Activated T-helper 17 cell treated with anti-CD3 and anti-CD28 coated beads, Interleukin-2, amount 50 U/mL, for 72 hours (primary cell): ENCODE measurements at regions not wholly inside any gene's neighbourhood (a gene's known extent, or its start where the extent isn't known, plus 50 kb on each side); places are given as distances from the start of the nearest gene placed in this dataset.

Source experiments
- ATAC-seq: fragments of 150-1000 bp; cut with Tn5 transposase; replicated peaks from 2 replicates; pipeline ENCODE4 v1.10.0; 2021; ENCODE audit warnings: mild to moderate bottlenecking, moderate library complexity
- H3K27ac Mint-ChIP-seq: one replicate; pipeline ENCODE4 v1.8.0; 2022; ENCODE audit warnings: mixed read lengths
- H3K27me3 Mint-ChIP-seq: one replicate; pipeline ENCODE4 v1.8.0; 2022; ENCODE audit warnings: mixed read lengths
- H3K36me3 Mint-ChIP-seq: one replicate; pipeline ENCODE4 v1.8.0; 2022; ENCODE audit warnings: low read depth, mild to moderate bottlenecking, mixed read lengths
- H3K4me1 Mint-ChIP-seq: one replicate; pipeline ENCODE4 v1.8.0; 2022; ENCODE audit warnings: mixed read lengths
- H3K4me3 Mint-ChIP-seq: one replicate; pipeline ENCODE4 v1.8.0; 2022; ENCODE audit warnings: mild to moderate bottlenecking, mixed read lengths
- H3K9me3 Mint-ChIP-seq: one replicate; pipeline ENCODE4 v1.8.0; 2022; ENCODE audit warnings: mixed read lengths

GRCh38 chr3:104990758-104991157 lies 376.0 kb upstream of the ALCAM start:
- Mint-ChIP-seq H3K4me3 (no peak overlapping the region), H3K36me3 (no peaks in the 10 kb centered on the region), H3K9me3 (no peaks in the 10 kb centered on the region), H3K4me1 (no peaks in the 10 kb centered on the region), H3K27ac (no peak overlapping the region), H3K27me3 (peaks cover 4% of the 10 kb centered on the region)
- ATAC-seq, result no peak

GRCh38 chr3:104992676-104993075 lies 374.0 kb upstream of the ALCAM start:
- no peaks in the 10 kb centered on the region for H3K4me1 Mint-ChIP-seq
- no peak overlapping the region for H3K4me3 Mint-ChIP-seq
- H3K36me3 Mint-ChIP-seq, result no peaks in the 10 kb centered on the region
- H3K9me3 Mint-ChIP-seq, result no peaks in the 10 kb centered on the region
- no peak overlapping the region for H3K27ac Mint-ChIP-seq
- no peak for ATAC-seq
- no peaks in the 10 kb centered on the region for H3K27me3 Mint-ChIP-seq

DNA sequence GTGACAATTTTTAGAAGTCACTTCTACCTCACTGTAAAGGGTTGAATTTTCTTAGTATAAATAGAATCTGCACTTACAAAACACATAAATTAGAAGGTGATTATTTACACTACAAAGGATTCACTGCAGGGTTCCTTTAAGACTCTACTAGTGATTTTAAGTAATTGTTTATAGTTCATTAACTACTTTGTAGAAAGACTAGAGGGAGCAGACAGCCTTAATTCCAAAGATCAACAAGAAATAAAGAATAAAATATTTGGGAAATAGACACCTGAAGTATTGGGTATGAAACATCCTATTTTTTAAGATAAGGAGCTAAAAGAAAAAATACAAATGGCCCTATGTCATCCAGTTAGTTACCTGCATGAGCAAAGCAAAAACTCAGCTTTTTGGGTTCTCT lies 360.5 kb upstream of the ALCAM start:
- no peak overlapping the region for H3K27ac Mint-ChIP-seq
- no peak overlapping the region for H3K4me3 Mint-ChIP-seq
- no peak for ATAC-seq
- no peaks in the 10 kb centered on the region for H3K4me1 Mint-ChIP-seq
- H3K9me3 Mint-ChIP-seq, result no peaks in the 10 kb centered on the region
- H3K27me3 Mint-ChIP-seq, result peaks cover 10% of the 10 kb centered on the region
- H3K36me3 Mint-ChIP-seq, result no peaks in the 10 kb centered on the region

GRCh38 chr3:105013657-105014056 lies 353.1 kb upstream of the ALCAM start:
- Mint-ChIP-seq H3K9me3 (no peaks in the 10 kb centered on the region), H3K4me1 (no peaks in the 10 kb centered on the region)
- ATAC-seq, result no peak

GRCh38 chr3:105014631-105015030 lies 352.1 kb upstream of the ALCAM start:
- Mint-ChIP-seq H3K4me1 (no peaks in the 10 kb centered on the region), H3K27ac (no peak overlapping the region), H3K9me3 (no peaks in the 10 kb centered on the region), H3K36me3 (no peaks in the 10 kb centered on the region), H3K4me3 (no peak overlapping the region), H3K27me3 (no peaks in the 10 kb centered on the region)
- ATAC-seq, result no peak

More at GRCh38 chr3:105013657-105014056, 353.1 kb upstream of the ALCAM start:
- H3K4me3 Mint-ChIP-seq, result no peak overlapping the region
- no peak overlapping the region for H3K27ac Mint-ChIP-seq
- no peaks in the 10 kb centered on the region for H3K36me3 Mint-ChIP-seq
- H3K27me3 Mint-ChIP-seq, result peaks cover 4% of the 10 kb centered on the region

DNA sequence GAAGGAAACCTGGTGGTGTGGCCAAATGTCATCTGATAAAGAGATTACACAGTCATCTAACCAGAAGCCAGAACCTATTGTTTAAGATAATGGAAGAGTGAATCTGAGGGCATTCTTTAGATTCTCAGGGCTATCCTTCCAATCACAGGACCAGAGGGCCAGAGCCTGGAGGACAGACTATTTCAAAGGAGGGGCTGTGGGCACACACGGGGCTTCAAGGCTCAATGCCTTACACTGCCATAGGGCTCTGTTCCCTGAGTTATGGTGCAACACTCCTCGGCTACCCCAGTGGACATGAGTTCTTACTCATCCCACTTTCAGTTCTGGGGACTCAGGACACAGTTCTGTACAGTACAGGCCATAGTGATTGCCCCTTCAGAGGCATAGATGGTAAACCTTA lies 343.9 kb upstream of the ALCAM start:
- H3K9me3 Mint-ChIP-seq, result no peaks in the 10 kb centered on the region
- no peak for ATAC-seq
- H3K4me1 Mint-ChIP-seq, result no peaks in the 10 kb centered on the region
- H3K36me3 Mint-ChIP-seq, result no peaks in the 10 kb centered on the region
- no peaks in the 10 kb centered on the region for H3K27me3 Mint-ChIP-seq
- H3K4me3 Mint-ChIP-seq, result no peak overlapping the region
- no peak overlapping the region for H3K27ac Mint-ChIP-seq

DNA sequence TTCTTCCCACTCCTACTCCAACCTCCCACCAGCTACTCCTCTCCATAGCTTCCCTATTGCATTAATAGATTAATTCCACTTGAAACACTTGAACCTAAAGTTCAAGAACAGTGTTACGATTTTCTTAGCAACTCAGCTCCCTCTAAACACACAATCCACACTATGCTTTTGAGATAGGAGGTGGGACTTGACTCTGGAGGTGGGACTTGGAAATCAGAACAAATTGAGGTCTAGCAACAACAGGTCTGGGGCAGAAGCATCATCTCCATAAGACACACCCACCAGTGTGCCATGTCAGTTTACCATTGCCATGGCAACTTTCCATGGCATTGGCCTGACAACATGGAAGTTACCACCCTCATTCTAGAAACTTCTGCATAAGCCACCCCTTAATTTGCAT lies 336.5 kb upstream of the ALCAM start:
- no peak overlapping the region for H3K27ac Mint-ChIP-seq
- ATAC-seq, result no peak
- peaks cover 7% of the 10 kb centered on the region for H3K27me3 Mint-ChIP-seq
- H3K4me1 Mint-ChIP-seq, result no peaks in the 10 kb centered on the region
- no peaks in the 10 kb centered on the region for H3K9me3 Mint-ChIP-seq
- no peaks in the 10 kb centered on the region for H3K36me3 Mint-ChIP-seq
- H3K4me3 Mint-ChIP-seq, result no peak overlapping the region

GRCh38 chr3:105032541-105032940 lies 334.2 kb upstream of the ALCAM start:
- Mint-ChIP-seq H3K36me3 (no peaks in the 10 kb centered on the region), H3K4me3 (no peak overlapping the region), H3K4me1 (no peaks in the 10 kb centered on the region), H3K9me3 (no peaks in the 10 kb centered on the region), H3K27me3 (peaks cover 7% of the 10 kb centered on the region), H3K27ac (no peak overlapping the region)
- ATAC-seq, result no peak

DNA sequence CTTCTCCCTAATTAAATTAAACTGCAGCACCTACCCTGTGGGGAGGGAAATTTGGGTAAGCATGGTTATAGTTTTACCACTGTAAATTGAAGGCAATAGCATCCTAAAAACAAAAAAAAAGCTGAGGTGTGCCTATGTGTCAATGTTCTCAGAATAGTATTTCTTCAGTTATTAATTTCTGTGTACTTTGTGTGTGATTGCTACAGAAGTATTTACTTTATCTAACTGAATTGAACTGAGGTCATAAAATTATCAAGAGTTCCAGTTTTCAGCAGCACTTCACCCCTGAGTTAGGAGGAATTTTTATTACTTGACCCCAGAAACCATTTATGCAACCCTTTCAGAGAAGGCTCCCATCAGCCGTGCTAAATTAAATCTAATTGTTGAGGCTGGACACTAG lies 333.6 kb upstream of the ALCAM start:
- Mint-ChIP-seq H3K9me3 (no peaks in the 10 kb centered on the region), H3K4me3 (no peak overlapping the region), H3K4me1 (no peaks in the 10 kb centered on the region), H3K36me3 (no peaks in the 10 kb centered on the region), H3K27me3 (peaks cover 7% of the 10 kb centered on the region), H3K27ac (no peak overlapping the region)
- ATAC-seq, result no peak

DNA sequence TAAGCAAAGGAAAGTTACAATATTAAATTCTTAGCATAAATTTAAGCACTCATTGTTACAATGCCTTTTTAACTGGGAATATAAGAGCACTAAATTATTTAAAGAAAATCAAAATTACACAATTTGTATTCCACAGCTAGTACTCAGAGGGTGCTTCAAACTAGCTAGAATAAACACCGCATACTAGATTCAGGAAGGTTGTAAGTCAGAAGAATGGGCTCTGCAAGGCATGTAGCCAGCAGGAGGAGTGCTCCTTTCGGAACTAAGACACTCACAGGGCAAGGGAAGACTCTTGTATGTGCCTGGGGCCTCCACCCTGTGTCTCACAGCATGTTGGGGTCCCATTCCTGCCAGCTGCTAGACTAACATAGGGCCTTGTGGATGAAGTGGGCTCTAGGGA lies 327.7 kb upstream of the ALCAM start:
- no peaks in the 10 kb centered on the region for H3K36me3 Mint-ChIP-seq
- H3K9me3 Mint-ChIP-seq, result no peaks in the 10 kb centered on the region
- no peaks in the 10 kb centered on the region for H3K27me3 Mint-ChIP-seq
- no peaks in the 10 kb centered on the region for H3K4me1 Mint-ChIP-seq
- ATAC-seq, result no peak
- H3K4me3 Mint-ChIP-seq, result no peak overlapping the region
- H3K27ac Mint-ChIP-seq, result no peak overlapping the region

DNA sequence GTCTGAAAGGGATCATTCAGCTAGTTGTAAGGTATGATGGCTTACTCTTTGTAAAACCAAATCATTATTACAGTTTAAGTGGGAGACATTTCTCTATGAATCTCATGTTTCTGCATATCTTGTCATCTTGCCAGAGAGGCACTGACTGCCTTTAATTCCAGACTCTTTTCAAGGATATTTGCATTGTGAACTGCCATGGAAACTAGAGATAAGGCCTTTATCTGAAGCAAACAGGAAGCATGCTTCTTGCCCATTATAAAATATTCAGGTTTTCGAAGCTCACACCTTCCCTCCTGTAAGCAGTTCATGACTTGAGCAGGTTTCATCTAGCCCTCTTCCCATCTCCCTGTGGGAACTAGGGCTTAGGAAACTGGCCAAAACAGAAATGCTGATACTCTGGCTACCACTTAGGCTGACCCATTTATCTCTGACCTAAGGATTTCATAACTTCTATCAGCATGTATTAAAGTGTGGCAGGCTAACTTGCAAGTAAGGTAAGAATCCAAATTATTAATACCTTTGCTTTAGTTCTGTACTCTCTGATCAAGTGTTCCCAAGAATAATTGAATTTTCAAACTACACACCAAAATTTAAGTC lies 326.6 kb upstream of the ALCAM start:
- no peak for ATAC-seq
- Mint-ChIP-seq H3K9me3 (no peaks in the 10 kb centered on the region), H3K27ac (no peak overlapping the region), H3K36me3 (no peaks in the 10 kb centered on the region), H3K4me1 (no peaks in the 10 kb centered on the region), H3K27me3 (no peaks in the 10 kb centered on the region), H3K4me3 (no peak overlapping the region)

- Mint-ChIP-seq H3K36me3 (no peaks in the 10 kb centered on the region), H3K4me1 (no peaks in the 10 kb centered on the region), H3K27me3 (no peaks in the 10 kb centered on the region), H3K27ac (no peak overlapping the region), H3K4me3 (no peak overlapping the region), H3K9me3 (no peaks in the 10 kb centered on the region)
- ATAC-seq, result no peak
Measured at GRCh38 chr3:105042586-105042985, 324.1 kb upstream of the ALCAM start.

DNA sequence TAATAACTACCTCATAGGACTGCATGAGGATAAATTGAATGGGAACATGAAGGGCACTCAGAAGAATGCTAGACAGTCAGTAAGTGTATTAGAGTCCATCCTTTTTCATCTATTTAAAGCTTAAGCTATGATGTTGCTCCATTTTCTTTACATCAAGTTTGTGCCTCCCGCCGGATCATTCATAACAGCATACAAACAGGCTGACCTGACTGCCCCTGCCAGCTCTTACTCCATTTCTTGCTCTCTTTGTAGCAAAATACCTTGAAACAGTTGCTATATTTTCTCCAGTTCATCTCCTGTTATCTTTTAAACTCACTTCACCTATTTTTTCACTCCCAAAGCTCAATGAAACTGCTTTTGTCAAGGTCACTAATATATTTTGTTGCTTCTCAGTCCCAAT lies 315.6 kb upstream of the ALCAM start:
- Mint-ChIP-seq H3K27me3 (no peaks in the 10 kb centered on the region), H3K4me1 (no peaks in the 10 kb centered on the region), H3K27ac (no peak overlapping the region), H3K4me3 (no peak overlapping the region), H3K9me3 (no peaks in the 10 kb centered on the region), H3K36me3 (no peaks in the 10 kb centered on the region)
- no peak for ATAC-seq

GRCh38 chr3:105051972-105052371 lies 314.7 kb upstream of the ALCAM start:
- no peaks in the 10 kb centered on the region for H3K27me3 Mint-ChIP-seq
- no peak for ATAC-seq
- H3K27ac Mint-ChIP-seq, result no peak overlapping the region
- H3K4me3 Mint-ChIP-seq, result no peak overlapping the region
- H3K36me3 Mint-ChIP-seq, result no peaks in the 10 kb centered on the region
- H3K9me3 Mint-ChIP-seq, result no peaks in the 10 kb centered on the region
- H3K4me1 Mint-ChIP-seq, result no peaks in the 10 kb centered on the region

DNA sequence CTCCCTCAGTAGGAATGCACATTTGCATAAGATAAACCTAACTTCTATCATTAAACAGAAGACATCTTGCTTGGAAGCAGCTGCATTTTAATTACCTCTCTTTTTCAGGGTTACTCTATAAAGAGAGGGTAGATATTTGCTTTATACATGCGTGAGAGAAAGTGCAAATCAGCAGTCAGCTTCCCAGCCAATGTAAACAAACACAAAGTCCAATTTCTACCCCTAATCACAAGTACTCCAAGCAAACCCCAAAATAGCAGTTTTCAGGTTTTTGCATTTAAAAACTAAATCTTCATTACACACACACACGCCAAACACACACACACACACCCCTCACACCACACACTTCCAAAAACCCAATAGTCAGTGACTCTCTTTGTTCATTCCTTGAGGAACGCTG lies 303.9 kb upstream of the ALCAM start:
- no peak overlapping the region for H3K27ac Mint-ChIP-seq
- no peaks in the 10 kb centered on the region for H3K4me1 Mint-ChIP-seq
- H3K4me3 Mint-ChIP-seq, result no peak overlapping the region
- no peaks in the 10 kb centered on the region for H3K36me3 Mint-ChIP-seq
- ATAC-seq, result no peak
- H3K9me3 Mint-ChIP-seq, result no peaks in the 10 kb centered on the region
- peaks cover 3% of the 10 kb centered on the region for H3K27me3 Mint-ChIP-seq
